HepG2 (cell line): ENCODE measurements at regions not wholly inside any gene's neighbourhood (a gene's known extent, or its start where the extent isn't known, plus 50 kb on each side); places are given as distances from the start of the nearest gene placed in this dataset.
A peak's percentile ranks its signal among the peaks of the same experiment; 100 is the strongest.

ENCODE experiments used
- ARID5B ChIP-seq: IDR thresholded peaks from 2 replicates; pipeline ENCODE4 v1.4.0; 2020; ENCODE audit warnings: mild to moderate bottlenecking, missing genetic modification reagents
- ARNTL ChIP-seq: sonication (generic); formaldehyde crosslinking; IDR thresholded peaks from 2 replicates; pipeline ENCODE4 v1.4.0; 2020; ENCODE audit warnings: mild to moderate bottlenecking, missing genetic modification reagents
- CBX1 ChIP-seq: IDR thresholded peaks from one replicate; pipeline ENCODE4 v1.6.1; 2016; ENCODE audit warnings: antibody characterized with exemption, low read depth
- CREB3 ChIP-seq: sonication (generic); formaldehyde crosslinking; IDR thresholded peaks from 2 replicates; pipeline ENCODE4 v1.5.0; 2020; ENCODE audit warnings: missing genetic modification reagents
- CSRNP2 ChIP-seq: sonication (generic); formaldehyde crosslinking; conservative IDR thresholded peaks from 2 replicates; pipeline ENCODE4 v1.8.0; 2022; ENCODE audit warnings: low read depth, missing genetic modification reagents
- ELK4 ChIP-seq: sonication (generic); formaldehyde crosslinking; IDR thresholded peaks from 2 replicates; pipeline ENCODE4 v1.9.0; 2021; ENCODE audit warnings: missing genetic modification reagents, borderline replicate concordance
- IRF1 ChIP-seq: sonication (generic); formaldehyde crosslinking; IDR thresholded peaks from 2 replicates; pipeline ENCODE4 v1.4.0; 2020; ENCODE audit warnings: low read depth, mild to moderate bottlenecking, missing genetic modification reagents
- MYC ChIP-seq: sonication (generic); formaldehyde crosslinking; IDR thresholded peaks from 2 replicates; pipeline ENCODE4 v1.9.0; 2021; ENCODE audit warnings: missing genetic modification reagents, borderline replicate concordance
- NBN ChIP-seq: fragments of 450-650 bp; conservative IDR thresholded peaks from 2 replicates; pipeline ENCODE4 v1.6.1; 2017
- NFE2L1 ChIP-seq: sonication (generic); formaldehyde crosslinking; IDR thresholded peaks from 2 replicates; pipeline ENCODE4 v1.4.0; 2020; ENCODE audit warnings: missing genetic modification reagents, mild to moderate bottlenecking, borderline replicate concordance
- RAD21 ChIP-seq: fragments of 450-650 bp; formaldehyde crosslinking; IDR thresholded peaks from 2 replicates; pipeline ENCODE4 v1.5.0; 2020; ENCODE audit warnings: mild to moderate bottlenecking
- RELA ChIP-seq: sonication (generic); formaldehyde crosslinking; IDR thresholded peaks from 2 replicates; pipeline ENCODE4 v1.4.0; 2020; ENCODE audit warnings: missing genetic modification reagents
- SKI ChIP-seq: fragments of 450-650 bp; IDR thresholded peaks from one replicate; pipeline ENCODE4 v1.6.1; 2018; ENCODE audit warnings: mild to moderate bottlenecking; ENCODE audit not compliant: partially characterized antibody
- SP4 ChIP-seq: sonication (generic); formaldehyde crosslinking; IDR thresholded peaks from 2 replicates; pipeline ENCODE4 v1.8.1; 2023; ENCODE audit warnings: mild to moderate bottlenecking, missing genetic modification reagents
- SP5 ChIP-seq: IDR thresholded peaks from 2 replicates; pipeline ENCODE4 v1.6.1; 2016; ENCODE audit warnings: low read depth, borderline replicate concordance
- ZNF329 ChIP-seq: sonication (generic); formaldehyde crosslinking; IDR thresholded peaks from 2 replicates; pipeline ENCODE4 v1.9.0; 2021; ENCODE audit warnings: low read depth, mild to moderate bottlenecking, missing genetic modification reagents
- ZNF792 ChIP-seq: IDR thresholded peaks from 2 replicates; pipeline ENCODE4 v1.6.1; 2016
- ZSCAN21 ChIP-seq: sonication (generic); formaldehyde crosslinking; IDR thresholded peaks from 2 replicates; pipeline ENCODE4 v1.8.0; 2022; ENCODE audit warnings: mild to moderate bottlenecking, missing genetic modification reagents, moderate library complexity, borderline replicate concordance

- TF ChIP-seq ELK4: no peak
- no peak for TF ChIP-seq ZSCAN21 (CRISPR knock-in tag)
- TF ChIP-seq ZNF792 (CRISPR knock-in tag): no peak
- no peak for TF ChIP-seq NFE2L1 (CRISPR knock-in tag)
- TF ChIP-seq SKI: no peak
- TF ChIP-seq CSRNP2 (CRISPR knock-in tag): no peak
- TF ChIP-seq CBX1: no peak
- TF ChIP-seq ARNTL: no peak
- no peak for TF ChIP-seq NBN
- no peak for TF ChIP-seq RELA (CRISPR knock-in tag)
- no peak for TF ChIP-seq SP4 (CRISPR knock-in tag)
- no peak for TF ChIP-seq MYC (CRISPR knock-in tag)
- no peak for TF ChIP-seq ZNF329
- no peak for TF ChIP-seq SP5 (CRISPR knock-in tag)
- TF ChIP-seq ARID5B (CRISPR knock-in tag): 0 out of 2 replicates have a peak, but pooled peaks have one; percentile 22
- TF ChIP-seq IRF1 (CRISPR knock-in tag): no peak
- TF ChIP-seq CREB3: no peak
- TF ChIP-seq RAD21 (CRISPR knock-in tag): no peak
Measured at GRCh38 chr11:33500861-33501479, 199.7 kb downstream of the C11orf91 start (continued).
